ENCODE measurements at regions not wholly inside any gene's neighbourhood (a gene's known extent, or its start where the extent isn't known, plus 50 kb on each side); places are given as distances from the start of the nearest gene placed in this dataset.

DNA sequence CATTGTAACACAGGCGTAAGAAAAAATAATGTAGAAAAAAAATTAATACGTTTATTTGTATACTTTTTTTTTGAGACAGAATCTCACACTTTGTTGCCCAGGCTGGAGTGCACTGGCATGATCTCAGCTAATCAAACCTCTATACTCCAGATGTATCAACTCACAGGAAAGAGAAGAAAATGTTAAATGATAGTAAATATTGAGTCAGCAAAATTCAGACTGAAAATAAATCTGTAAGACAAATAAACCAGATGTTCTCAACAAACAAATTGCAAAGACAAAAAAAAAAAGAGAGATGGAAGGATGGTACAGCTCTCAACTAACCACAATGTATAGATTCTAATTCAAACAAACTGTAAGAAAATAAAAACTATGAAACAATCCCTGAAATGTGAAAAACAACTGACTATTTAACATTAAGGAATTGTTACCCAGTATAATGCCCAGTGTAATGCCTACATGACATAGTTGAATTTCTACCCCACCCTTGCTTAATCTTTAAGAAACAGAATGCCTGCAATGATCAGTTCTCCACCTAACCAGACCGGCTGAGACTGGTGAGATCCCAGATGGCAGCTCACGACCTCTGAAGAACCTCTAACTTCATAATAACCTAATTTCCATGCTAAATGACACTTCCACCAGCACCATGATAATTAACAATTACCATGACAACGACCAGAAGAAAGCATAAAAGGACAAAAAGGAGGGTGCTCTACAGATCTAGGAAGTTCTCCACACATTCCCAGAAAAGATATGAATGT is 272.0 kb upstream of the GNAI1 start:
- no peak for DNase-seq

DNA sequence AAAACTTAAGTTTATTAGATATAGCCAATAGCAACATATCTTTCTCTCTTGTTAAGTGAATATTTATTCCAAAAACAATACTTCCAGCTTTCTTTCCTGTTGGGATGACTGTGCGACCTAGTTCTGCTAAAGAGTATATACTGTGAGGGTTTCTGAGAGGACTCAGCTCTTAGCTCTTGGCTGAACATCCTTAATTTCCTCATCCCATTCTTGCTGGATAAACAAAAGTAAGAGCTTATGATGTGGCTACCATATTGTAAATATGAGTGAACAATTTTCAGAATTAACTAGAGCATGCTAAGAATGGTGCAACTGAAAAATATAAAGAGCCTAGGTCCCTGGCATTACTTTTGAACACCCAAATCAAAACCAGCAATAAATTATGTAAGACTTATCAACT is 279.5 kb upstream of the GNAI1 start:
- DNase-seq = no peak

DNA sequence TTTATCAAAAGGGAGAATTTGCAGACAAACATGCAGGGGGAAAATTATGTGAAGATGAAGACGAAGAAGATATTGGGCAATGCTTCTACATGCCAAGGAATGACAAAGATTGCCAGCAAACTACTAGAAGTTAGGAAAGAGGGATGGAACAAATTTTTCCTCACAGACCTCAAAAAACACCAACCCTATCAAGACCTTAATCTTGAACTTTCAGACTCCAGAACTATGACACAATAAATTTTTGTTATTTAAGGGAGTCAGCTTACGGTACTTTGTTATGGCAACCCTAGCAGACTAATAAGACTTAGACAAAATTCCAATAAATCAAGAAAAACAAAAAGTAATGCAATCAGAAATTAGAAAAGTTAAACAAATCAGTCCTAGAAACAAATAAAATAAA is 280.0 kb upstream of the GNAI1 start:
- no peak for DNase-seq

DNA sequence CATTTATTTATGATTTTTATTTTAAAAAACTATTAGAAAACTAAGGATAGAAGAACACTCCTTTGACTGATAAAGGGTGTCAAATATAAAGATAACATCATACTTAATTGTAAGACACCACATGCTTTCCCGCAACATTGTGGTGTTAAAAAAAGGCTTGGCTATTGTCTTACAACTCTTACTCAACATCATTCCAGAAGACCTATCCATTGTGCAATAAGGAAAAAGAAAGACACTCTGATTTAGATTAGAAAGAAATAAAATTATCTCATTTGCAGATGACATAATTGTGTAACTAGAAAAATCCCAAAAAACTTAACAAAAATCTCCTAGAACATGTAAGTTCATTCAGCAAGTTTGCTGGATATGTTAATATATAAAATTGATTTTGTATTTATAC is 296.7 kb upstream of the GNAI1 start:
- no peak for DNase-seq

DNA sequence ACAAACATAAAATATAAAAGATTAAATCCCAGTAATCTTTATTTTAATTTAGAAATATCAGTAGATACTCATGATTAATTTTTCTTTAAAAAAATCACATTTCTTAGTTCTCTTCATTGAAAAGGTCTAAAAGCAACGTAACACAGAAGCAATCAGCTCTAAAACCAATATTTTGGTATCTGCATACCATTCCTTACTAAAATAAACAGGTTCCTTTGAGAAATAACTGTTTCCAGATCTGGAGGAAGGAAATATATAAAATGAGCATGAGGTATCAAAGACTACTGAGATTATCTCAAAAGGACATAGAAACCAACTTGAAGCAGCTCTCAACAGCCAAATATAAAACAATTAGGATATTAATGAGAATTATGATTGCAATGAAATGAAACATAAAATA is 301.0 kb upstream of the GNAI1 start:
- no peak for DNase-seq

DNA sequence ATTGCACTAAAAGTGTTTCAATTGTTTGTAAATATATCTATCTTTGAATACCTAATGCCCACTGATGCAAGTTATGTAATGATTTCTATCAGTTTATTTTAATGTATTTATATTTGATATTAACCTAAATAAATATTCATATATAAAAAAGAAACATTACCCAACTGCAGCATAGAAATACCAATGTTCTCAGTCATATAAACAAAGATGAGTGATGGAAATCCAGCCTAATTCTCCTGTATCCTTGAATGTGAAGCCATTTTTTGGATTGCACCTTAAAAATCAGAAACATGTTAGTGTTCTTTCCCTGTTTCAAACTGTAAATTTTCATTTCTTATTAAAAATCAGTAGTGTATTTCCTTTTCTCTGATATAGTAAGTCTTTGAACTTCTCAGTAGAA is 305.8 kb upstream of the GNAI1 start:
- no peak for DNase-seq

DNA sequence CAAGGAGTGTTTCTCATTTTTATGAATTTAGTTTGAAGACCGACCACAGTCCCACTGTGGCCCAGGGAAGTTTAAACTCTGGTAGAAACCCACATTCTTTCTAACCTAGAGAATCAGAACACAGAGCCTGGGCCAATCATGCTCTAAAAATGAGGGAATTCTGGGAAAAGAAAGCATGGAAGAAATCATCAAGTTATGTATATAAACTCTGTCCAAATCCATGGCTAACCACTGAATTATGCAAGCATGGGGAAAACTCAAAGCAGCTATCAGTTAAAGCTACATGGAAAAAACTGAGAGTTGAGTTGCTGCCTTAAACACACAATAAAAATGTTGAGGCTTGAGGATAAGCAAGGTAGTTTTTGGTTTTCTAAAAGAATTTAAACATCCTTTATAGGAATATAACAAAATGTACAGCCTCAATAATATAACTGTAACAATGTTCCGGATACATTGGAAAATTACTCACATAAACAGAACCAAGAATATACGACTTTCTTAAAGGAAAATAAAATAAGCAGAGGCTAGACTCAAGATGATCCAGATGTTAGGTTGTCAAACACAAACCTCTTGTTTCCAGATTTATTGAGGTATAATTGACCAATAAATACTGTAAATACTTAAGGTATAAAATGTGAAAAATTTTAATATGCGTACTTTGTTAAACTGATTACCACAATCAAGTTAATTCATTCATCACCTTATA is 311.2 kb upstream of the GNAI1 start:
- no peak for DNase-seq

DNA sequence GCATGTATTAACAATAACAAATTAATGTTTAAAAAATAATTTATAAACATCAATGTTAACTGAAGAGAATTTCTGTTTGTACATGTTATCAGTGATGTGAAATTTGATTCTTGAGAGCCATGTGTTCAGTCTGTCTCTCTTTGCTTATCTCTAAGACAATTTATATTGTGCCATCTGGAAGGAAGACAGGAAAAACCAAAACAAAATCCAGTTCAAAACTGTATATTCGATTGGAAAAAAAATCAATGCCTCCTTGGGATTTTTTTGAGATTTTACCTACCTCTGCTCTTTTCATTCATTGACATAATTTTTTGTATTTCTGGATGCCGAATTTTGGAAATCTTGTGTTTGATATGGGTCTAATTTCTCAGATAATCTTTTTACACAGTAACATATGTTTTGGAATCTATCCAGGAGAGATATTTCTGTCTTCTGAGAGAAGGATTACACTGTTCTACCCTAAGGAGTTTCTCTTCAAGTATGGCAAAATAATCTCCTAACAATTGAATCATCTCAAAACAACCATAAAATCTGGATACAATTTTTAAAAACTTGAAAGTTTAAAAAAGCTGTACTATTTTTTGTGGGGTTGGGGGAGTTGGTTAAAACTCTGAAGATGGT is 311.9 kb upstream of the GNAI1 start:
- no peak for DNase-seq

DNA sequence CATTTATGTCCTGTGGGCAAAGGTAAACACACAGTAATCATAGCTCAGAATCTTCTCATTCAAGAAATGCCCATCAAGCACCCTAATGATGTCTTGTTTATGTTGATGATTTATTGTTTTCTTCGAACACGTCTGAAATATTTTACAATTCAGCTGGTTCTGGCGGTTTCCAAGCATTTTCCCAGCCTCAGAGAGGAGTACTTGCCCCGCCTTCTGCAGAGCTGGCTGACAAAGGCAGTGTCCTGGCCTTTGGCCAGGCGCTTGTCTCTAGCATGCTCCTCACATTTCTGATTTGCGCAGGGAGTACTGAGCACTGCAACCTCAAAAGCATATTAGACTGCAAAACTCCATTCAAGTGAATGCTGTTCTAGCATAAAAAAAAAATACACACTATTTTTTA is 314.2 kb upstream of the GNAI1 start:
- no peak for DNase-seq

DNA sequence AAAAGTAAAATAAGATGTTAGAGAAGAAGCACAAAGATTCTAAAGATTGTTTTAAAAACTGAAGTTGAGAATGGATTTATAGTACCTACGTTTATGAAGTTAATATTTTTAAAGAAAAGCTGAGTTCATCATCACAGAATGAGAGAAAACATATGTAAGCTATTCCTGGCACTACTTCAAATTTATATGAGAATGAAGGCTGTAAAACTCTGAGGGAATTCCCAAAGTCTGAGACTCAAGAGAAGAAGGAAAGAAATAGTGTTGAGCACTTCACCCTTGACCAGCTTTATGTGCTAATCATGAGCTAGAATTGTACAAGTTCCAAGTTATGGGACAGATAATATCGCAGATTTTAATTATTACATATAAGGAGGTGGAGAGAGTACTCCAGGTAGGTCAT is 323.7 kb upstream of the GNAI1 start:
- no peak for DNase-seq

DNA sequence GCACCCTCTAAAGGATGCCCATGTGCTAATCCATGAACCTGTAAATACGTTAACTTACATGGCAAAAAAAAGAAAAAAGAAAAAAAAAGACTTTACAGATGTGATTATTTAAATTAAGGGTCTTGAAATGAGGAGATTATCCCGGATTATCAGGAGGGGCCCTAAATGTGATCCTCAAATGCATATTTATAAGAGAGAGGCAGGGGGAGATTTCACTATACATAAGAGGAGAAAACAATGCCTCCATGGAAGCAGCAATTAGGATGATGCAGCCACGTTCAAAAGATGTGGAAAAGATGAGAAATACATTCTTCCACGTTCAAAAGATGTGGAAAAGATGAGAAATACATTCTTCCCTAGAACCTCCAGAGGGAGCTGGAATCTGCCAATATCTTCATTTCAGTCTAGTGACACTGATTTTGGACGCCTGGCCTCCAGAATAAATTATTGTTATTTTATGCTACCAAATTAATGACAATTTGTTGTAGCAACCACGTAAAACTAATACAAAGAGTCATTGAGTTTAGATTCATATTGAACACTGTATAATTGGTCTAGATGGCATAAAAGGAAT is 328.4 kb upstream of the GNAI1 start:
- DNase-seq = no peak

DNA sequence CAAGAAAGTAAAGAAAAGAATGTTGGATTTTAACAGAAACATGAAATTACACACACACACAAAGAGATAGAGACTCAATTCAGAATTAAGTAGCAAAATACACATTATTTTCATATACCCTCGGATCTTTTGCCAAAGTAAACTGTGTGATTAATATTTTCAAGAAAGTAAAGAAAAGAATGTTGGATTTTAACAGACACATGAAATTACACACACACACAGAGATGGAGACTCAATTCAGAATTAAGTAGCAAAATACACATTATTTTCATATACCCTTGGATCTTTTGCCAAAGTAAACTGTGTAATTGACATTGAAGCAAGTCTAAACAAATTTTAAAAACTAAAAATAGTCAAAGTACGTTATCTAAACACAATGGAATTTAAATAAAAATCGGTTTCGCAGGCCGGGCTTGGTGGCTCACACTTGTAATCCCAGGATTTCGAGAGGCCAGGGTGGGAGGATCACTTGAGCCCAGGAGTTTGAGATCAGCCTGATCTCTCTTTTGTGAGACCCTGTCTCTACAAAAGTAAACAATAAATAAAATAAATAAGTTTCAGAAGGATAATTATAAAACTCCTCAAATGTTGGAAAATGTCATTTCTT is 337.3 kb upstream of the MAGI2 start:
- DNase-seq = no peak

DNA sequence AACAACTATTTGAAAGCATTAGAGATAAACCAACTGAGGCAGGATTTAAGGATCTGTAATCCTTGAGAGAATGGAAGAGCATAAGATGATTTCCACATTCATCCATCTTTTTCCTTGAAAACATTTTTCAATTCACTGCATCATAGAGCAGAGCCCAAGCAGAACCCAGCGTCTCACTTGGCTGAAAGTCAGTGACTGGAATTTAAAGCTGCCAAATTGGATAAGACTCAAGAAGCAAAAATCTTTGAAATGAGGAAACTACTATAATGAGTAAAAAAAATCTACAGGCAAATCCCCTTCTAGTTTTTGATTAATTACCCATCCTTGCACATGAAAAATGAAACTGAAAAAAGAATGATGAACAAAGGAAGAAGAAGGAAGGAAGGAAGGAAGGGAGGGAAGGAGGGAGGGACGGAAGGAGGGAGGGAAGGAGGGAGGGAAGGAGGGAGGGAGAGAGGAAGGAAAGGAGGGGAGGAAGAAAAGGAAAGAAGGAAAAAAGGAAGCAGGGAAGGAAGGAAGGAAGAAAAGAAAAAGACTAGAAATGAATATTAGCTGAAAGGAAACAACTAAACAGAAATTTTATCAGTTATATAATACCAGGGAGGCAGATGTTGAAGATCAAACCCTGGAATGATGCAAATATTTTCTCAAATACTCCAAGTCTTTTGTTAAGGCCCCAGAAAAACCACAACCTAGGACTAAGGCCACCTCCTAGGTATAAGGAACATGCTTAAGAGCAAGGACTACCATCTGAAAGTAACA is 336.3 kb upstream of the MAGI2 start:
- DNase-seq = no peak

DNA sequence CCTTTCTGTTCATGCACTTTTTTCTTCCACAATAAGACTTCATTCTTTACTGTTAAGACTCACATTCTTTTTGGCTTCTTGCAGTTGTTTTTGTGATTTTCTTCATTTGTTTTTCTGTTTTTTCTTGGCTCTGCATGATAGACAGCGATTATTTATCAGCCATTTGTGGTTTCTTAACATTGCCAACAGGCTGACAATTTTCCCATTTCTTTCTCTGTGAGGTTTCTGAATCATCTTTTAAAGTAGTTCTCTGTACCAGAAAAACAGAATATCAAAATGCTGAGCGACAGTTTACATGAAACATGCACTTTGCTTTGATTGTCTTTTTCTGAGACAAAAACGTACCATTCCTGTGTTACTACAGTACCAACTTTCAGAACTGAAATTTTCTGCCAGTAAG is 334.2 kb upstream of the MAGI2 start:
- DNase-seq = no peak

DNA sequence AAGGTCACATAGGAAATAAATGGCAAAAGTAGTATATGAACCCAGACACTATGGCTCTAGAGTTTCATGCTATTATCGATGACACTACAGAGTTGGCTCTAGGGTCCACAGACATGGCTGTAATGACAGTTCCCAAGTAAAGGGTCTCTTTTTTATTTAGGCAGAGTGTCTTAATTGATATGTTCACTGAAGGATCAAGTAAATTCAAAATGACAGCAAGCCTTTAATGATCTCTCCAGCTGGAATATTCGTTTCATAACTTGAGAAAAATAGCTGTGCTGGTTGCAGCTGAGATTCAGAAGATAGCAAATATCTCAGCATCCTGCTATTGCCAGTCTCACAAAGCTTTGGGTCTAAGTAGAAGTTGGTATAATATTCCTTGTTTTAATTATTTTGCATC is 333.6 kb upstream of the MAGI2 start:
- no peak for DNase-seq

DNA sequence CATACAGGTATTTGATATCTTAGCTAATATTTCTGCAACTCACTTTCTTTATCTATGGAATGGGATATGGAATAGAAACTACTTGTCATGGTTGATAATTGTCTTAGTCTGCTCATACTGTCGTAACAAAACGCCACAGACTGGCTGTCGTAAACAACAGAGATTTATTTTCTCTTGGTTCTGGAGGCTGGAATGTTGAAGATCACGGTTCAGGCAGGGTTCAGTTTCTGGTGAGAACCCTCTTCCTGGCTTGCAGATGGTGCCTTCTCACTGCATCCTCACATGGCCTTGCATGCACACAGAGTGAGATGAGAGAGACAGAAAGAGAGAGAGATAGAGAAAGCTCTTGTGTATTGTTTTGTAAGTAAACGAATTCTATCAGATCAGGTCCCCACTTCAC is 332.7 kb upstream of the MAGI2 start:
- no peak for DNase-seq

DNA sequence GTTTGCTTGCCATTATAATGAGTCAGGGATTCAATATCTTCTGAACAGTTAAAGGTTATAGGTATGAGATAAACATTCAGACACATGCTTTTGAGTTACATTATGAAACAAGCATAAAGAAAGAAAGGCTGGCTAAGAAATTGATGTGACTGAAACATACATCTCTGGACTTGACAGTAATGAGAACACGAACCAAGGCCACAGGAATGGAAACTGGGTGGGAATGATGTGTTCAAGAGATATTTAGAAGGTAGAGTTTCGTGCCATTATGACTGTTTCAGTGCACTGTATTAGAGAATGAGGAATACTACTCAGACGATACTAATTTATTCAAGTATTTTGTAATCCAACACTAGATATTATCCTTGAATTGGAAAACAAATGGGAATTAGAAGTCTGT is 332.1 kb upstream of the MAGI2 start:
- DNase-seq = no peak

DNA sequence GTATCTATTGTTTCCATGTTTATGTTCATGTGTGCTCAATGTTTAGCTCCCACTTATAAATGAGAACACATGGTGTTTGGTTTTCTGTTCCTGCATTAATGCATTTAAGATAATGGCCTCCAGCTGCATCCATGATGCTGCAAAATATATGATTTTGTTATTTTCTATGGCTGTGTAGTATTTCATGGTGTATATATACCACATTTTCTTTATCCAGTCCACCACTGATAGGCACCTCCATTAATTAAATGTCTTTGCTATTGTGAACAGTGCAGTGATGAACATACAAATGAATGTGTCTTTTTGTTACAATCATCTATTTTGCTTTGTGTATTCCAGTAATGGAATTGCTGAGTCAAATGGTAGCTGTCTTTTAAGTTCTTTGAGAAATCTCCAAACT is 329.4 kb upstream of the MAGI2 start:
- no peak for DNase-seq

DNA sequence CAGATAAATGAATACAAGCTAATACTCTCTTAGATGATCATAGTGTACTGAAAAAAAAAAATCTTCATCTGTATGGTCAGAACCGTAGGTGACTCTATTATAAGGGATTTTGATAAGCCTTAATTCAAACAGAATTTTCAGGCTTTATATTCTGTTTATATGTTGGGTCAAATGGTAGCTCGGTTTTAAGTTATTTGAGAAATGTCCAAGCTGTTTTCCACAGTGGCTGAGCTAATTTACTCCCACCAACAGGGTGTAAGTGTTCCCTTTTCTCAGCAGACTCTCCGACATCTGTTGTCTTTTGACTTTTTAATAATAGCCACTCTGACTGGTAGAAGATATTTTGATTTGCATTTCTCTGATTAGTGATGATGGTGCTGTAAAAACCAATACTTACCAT is 328.8 kb upstream of the MAGI2 start:
- no peak for DNase-seq

DNA sequence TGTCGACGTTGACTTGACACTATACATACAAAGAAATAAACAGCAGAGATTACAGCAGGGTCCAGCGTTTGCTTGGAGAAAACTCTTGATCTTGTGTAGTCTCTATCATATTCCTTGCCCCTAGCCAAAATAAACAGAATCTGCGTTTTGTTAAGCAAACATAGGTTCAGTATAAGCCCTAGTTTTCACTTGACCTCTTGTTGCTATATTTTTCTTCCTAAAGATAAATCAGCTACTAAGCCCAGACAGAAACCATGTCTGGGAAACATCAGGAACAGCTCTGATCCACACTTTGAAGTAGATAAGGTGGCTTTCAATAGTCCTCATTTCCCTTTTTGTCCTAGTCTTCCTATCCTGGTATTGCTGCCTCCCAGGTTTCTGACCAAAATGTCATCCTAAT is 328.2 kb upstream of the MAGI2 start:
- no peak for DNase-seq

DNA sequence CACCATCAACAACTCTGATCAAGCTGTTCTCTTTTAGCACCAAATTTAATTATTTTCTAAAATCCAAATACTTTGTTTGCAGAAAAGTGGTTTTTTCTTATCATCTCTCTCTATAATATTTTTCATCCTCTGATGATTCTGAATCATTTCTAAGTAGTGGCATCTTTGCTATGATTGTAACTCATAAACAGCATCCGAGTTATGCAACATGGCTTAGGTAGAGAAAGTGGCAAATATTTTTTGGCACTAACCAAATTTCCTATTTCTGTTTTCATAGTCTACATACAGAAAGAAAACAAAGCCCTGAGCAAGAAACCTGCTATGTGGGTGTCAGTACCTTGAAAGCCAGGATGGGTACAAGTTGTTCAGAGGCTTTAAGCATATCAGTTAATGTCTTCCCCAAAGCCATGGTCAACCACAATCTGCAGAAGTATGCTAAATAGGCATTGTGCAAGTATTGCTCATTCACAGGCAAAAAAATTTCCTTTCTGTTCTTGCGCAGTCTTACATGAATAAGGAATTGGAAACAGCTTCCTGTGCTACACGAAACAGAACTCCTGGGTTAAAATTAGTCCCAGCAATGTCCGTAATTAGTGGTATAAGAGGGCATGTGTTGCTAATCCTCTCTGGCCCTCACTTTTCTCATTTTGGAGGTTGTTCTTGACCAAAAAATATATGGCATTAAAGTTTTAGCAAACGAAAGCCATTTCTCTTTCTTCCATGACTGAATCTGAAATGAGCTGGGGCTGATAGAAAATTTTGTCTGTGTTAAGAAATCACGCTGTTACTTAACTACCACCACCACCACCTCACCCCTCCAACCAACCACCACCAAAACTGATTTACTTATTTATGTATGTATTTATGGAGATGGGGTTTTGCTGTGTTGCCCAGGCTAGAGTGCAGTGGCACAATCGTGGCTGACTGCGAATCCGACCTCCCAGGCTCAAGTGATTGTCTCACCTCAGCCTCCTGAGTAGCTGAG is 325.6 kb upstream of the MAGI2 start:
- no peak for DNase-seq

DNA sequence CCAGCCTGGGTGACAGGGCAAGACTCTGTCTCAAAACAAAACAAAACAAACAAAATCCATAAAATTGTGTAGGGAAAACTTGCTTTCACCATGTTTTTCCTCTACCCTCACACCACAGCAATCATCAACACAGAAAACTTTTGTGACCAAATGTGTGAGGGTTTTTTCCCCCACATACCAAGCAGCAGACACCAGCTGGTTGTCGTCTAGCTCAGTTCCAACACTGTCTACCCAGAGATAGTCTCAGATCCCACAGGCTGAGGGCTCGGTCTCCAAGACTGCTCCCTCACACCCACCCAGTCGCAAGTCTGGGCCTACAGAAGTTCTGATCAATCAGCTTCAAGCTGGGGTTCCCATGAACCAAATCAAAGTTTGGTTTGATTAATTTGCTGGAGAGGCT is 322.4 kb upstream of the MAGI2 start:
- DNase-seq = no peak

All from activated CD4-positive, alpha-beta T cell treated with anti-CD3 and anti-CD28 coated beads, Interleukin-2, Interleukin-6, amounts not matched to agents 100 ng/mL and 50 ng/mL, durations not matched to agents 16 hours and 8 hours (primary cell).